HG03571 (cell line): ENCODE measurements at regions not wholly inside any gene's neighbourhood (a gene's known extent, or its start where the extent isn't known, plus 50 kb on each side); places are given as distances from the start of the nearest gene placed in this dataset.
"Not testable (repeated sequence)": the region's sequence is repeated elsewhere in the genome, so short reads cannot be mapped to it uniquely, and the experiment has no call there.

ENCODE experiments used
- ATAC-seq: cut with Tn5 transposase; IDR thresholded peaks from one replicate; pipeline ENCODE4 v1.9.1; 2021; ENCODE audit not compliant: unreplicated experiment

DNA sequence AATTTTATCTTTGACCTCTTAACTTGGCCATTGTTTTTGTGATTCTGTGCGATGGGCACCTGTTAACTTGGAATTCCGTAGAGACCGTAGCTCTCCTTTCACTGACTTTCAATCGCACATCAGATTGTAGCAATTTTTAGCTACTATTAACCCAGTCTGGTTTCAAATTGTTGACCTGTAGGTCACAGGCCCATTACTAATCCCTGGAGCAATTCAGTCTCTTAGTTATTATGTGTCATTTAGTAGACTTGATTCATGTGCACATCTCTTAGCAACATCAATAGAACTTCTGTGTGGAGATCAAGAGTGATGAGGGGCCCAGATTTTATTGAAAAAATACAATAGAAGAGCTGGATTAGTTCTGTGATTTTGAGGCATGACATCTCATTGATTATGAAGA lies 549.6 kb upstream of the SLC10A2 start:
- ATAC-seq: no peak

DNA sequence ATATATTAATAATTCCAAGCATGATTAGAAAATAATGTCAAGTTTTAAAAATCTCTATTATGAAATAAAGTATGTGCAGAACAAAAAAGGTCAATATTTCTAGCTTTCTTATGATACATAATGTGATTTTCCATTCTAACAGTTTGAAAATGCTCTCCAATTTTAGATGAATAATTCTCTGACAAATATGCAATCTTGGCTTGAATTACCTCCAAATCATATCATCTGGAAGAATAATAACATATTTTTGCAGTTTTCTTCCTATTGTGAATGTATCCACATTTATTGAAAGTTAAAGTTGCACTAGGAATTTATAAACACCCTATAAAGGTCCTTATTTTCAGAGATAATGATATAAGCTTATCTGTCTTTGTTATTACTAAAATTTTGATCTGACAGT lies 548.5 kb upstream of the SLC10A2 start:
- ATAC-seq: no peak

DNA sequence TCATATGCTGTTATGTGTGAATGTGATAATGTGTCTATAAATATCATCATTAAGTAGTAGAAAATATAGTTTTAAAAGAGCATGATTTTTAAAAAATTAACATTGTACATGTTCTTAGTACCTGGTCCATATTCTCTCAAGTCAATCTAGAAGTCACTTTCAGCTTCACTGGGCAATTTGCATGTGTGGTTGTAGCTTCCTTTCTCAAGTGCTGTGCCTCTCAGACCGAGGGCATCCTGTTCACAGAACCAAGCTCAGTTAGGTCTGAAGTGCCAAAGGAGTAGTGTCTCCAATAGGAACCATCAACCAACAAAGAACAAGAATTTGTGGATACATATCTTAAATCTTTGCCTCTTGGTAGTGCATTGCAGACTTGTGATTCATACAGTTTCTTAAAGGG lies 541.8 kb upstream of the SLC10A2 start:
- peak; percentile 89 for ATAC-seq

DNA sequence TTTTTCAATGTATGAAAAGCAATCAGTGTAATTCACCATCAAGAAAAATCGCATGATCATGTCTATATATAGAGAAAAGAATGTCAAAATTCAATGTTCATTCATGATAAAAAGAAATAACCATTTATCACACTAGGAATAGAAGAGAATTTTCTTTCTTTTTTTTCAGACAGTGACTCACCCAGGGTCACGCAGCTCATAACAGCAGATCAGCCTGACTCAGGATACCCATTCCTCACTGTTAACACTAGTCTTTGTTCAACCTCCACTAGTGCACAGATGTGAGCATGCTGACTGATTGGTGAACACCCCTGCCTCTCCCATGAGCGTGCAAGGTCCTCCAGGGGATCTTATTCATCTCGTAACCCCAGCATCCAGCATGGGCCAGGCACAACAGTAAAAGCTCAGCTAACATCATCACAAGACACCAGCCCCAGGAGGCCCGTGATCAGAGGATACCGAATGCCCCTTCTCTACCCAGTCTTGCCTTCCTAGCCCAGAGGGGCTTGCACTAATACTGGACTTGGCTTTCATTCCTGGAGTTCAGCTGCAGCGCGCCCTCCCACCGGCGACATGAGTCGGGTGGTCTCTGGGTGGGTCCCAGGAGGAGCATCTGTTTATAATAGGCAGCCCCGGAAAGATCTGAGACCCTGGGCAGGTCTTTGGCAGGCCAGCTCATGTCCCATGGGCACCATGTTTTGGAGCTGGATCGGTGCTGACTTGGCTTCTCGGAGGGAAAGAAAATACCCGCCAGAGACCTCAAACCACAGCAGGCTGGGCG lies 539.5 kb upstream of the SLC10A2 start:
- no peak for ATAC-seq

DNA sequence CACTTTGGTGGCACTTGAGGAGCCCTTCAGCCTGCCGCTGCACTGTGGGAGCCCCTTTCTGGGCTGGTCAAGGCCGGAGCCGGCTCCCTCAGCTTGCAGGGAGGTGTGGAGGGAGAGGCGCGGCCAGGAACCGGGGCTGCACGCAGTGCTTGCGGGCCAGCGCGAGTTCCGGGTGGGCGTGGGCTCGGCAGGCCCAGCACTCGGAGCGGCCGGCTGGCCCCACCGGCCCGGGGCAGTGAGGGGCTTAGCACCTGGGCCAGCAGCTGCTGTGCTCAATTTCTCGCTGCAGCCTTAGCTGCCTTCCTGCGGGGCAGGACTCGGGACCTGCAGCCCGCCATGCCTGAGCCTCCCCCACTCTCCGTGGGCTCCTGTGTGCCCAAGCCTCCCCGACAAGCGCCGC lies 533.7 kb upstream of the SLC10A2 start:
- not testable (repeated sequence) for ATAC-seq

DNA sequence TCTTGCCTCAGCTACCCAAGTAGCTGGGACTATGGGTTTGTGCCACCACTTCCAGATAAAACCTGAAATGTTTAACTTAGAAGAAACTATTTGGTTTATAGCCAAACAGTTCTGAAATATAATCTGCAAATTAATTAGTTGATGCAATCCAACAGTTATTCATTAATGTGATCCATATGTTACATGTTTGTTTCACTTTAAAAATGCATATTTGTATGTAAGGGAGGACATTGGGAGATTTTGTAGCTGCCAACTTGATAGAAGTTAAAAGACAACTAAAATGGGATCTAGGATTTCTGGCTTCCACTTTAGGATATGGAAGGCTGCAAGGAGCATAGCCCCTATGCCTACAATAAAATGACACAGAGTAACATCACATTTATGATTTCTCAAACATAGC lies 532.5 kb upstream of the SLC10A2 start:
- no peak for ATAC-seq

DNA sequence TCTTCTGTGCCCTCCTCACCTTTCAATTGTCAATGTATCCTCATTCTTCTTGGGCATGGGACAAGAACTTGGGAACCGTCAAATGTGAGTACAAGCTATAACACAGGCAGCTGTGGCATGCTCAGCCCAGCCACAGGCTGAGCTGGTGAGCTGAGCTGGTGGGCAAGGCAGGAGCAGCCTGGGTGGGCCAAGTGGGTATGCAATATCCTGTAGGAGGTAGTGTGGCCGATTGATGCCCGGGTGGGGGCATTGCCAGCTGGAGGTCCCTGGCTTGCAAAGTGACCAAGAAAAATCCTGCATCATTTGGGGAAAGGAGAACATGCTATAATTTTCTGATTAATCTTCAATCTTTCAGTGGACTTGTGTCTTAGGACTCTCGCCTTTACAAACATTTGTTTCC lies 507.2 kb upstream of the SLC10A2 start:
- no peak for ATAC-seq

DNA sequence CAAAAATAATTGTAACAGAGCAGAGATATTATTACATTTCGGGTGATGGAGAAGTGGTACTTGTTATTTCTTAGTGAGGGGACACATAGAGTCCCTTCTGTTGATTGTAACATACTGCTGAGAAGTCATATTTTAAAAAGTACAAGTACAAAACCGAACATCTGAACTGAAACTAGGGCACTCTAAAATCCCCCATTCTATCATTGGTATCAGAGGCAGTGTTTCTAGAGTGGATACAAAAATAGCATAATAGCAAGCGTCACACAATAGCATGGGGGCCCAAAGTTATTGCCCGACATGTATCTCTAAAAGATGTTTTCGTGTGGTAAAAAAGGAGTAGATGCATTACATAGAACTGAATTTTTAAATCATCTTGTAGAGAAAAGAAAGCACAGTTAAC lies 502.1 kb upstream of the SLC10A2 start:
- no peak for ATAC-seq

DNA sequence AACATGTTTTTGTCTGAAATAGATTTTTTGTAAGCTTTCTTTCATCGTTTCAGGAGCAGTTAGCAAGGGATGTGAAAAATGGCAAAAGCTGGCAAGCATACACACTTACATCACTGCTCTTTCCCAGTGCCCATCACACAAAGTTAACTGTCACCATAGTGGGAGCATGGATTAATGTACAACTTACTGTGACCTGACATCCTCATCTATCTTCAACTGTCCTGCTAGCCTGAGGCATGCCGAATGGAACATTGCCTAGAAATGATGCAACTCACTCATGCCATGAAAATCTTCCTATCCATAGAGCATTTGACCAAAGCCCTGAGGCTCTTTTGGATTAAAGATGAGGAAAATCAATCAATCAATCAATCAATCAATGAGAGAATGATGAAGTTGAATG lies 491.7 kb upstream of the SLC10A2 start:
- no peak for ATAC-seq

DNA sequence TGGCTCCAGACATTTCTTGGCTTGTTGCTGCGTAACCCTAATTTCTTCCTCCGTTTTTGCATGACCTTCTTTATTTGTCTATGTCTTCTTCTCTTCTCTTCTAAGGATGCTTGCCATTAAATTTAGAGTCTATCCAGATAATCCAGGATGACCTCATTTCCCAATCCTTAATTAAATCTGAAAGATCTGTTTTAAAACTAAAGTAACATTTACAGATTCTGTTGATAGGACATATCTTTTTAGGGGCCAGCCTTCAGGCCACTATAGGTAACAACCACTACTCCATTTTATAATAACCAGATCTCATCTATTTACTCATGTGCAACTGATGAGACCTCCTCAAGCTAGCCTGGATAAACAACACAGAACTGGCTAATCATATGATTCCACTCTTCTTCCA lies 490.5 kb upstream of the SLC10A2 start:
- no peak for ATAC-seq

DNA sequence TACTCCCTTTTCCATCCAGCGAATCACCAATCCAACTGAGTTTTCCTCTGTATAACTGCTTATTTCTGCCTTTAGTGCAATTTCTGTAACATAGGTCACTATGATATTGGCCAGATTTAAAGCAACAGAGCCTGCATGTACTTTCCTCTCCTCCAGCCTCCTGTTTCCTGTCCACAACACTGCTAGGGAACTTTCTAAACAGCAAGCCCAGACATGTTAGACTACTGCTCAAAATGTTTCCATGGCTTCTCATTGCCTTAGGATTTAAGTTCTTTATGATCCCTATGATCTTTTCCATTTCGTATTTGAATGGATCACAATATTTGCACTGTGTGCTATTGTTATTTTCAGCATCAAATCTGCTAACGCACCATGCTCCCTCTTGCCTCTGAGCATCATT lies 481.7 kb upstream of the SLC10A2 start:
- no peak for ATAC-seq

DNA sequence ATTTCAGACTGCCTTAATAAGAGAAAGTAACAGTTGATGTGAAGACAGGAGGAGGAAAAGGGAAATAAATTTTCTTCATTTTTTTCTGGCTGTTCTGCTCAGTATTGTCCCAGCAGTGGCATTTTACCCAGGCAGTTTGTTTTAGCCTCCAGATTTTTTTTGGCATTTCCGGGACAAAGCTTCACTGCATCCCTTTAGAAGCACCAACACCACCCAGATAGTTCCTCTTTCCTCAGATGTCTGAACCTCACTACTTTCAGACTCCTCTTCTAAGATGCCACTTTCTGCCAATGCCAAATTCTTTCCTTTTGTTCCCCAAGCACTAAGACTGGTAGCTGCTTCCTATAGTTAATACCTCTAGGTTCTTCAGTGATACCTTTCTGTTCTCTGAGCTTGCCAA lies 480.1 kb upstream of the SLC10A2 start:
- ATAC-seq: no peak

DNA sequence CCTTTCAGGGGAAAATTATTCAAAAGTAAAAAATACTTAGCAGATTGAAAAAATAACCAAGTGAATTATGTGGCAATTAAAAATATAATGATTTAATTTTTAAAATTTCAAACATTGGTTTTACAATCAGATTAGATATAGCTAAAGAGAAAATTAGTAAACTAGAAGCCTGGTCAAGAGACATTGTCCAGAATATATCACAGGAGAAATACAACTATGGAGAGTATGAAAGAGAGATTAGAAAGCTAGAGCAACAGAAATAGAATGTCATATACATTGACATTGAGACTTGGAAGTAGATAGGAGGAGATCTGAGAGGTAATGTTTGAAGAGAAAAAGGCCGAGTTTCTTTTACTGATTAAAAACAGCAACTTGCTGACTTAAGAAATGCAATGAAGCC lies 476.4 kb upstream of the SLC10A2 start:
- no peak for ATAC-seq

DNA sequence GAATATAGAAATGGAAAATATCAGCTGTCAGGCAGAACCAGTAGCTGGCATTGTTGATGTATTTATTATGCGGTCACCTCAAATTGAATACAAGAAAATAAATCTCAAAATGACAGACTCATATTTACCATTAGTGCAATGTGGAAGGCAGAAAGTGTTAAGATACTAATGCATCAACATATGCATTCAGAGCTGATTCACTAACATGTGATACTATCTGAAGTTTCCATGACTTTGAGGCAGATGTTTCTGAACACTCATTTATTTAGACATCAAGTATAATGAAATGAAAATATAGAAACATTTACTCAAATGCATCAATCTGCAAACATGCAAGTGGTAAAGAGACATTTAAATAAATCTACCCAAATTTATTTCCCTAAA lies 474.2 kb upstream of the SLC10A2 start:
- no peak for ATAC-seq

DNA sequence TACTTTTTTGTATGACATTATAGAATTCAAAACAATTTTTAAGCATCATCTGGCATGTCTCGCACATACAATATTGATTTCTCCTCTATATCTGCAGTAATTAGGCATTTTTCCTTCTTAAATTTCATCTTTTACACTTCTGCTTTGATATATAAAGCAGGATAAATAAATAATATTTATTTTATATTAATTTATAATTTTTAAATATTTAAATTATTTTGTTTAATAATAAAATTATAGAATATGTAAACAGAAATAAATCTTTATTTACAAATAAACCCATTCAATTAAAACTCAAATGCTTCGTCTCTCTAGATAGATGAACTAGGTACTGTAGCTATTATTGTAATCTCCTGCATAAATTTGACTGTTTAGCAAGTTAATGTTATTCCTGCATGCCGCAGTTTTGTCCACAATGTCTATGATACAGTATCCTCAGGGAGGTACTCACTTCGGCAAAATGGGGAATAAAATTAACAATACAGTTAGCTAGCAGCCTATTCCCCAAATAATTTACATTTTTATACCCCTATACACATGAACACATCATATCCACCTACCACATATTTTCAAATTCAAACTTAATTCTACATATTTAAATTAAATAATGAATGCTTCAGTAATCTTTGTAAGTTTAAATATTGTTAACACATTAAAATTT lies 473.6 kb upstream of the SLC10A2 start:
- ATAC-seq: no peak

DNA sequence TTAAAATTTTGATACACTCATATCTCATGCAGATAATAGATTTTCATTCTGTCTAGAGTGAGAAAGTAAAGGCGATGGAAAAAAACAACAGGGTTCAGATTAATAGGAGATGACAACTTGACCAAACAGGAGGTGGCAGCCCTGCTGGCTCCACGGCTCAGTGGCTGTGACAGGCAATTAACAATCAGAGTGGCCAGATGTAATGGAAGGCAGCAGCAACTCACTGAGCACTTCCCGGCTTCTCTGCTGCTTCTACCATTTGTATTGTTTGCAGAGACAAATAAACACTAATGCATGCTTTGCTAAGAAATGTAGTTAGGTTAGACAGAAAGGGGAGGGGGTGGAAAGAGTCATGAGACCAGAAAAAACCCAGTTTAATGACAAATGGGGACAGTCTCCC lies 473.0 kb upstream of the SLC10A2 start:
- ATAC-seq: no peak

DNA sequence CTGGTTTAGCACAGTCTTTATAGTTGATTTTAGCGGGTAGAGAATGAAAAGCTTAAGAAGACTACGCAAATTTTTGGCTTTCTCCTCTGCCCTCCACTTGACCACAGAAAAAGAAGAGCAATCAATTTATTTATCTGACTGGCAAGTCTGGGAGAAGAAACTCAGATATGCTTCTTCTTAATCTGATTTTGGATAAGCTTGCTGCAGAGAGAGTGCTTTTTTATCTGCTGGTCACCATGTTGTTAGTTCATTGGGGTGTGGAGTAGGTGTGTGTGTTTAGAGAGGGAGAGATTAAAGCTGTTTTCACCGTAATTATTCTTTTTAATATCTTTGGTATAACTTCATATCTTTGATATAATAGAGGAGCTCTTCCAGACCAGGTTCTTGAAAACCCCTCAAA lies 471.4 kb upstream of the SLC10A2 start:
- no peak for ATAC-seq

DNA sequence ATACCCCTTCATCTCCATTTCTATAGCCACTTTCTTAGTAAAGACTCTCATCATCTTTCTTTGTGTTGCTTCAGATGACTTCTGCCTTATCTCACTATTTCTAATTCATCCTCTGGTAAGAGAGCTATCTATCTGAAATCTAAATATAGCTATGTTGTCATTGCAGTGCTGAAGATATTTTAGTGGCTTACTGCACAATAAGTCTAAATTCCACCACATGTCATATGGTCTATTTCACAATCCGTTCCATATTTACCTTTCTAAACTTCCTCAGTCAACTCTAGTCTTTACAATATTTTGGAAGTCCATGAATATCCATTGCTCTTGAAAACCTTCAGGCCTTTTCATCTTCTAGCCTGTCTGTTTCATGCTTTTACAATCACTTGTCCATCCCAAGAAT lies 465.1 kb upstream of the SLC10A2 start:
- no peak for ATAC-seq

DNA sequence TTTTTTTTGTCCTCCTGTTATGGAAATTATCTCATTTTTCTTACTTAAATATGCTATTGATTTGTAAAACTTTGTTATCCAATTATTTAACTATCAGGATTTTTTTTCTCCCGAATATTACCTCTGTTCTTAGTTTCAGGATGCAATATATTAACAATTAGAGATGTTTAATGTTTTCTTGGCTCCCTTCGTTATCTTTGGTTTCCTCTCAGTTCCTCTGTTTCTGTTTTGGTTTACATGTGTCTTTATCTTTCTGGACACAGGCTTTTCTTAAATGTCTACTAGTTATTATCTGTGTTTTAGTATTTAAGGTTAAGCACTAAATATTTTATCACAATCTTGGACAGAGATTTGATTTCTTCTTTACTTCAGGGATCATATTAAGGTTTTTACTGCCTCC lies 462.2 kb upstream of the SLC10A2 start:
- ATAC-seq: no peak

DNA sequence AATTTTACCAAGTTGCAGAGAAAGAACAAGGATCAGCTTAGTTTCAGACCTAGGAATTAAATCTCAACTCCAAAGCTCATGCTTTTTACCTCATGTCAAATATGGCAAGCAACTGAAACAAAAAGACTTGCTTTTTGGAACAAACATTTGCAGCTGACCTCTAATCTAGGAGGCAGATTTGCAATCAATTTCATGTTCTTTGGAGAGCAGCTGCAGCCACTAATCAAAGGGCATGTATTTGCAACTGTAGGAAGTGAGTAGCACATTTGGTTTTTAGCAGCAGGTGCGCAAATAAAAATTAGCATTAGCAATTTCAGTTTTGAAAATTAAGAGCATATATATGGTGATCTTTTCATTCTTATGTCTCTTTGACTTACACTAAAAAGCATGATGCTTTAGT lies 459.3 kb upstream of the SLC10A2 start:
- no peak for ATAC-seq

DNA sequence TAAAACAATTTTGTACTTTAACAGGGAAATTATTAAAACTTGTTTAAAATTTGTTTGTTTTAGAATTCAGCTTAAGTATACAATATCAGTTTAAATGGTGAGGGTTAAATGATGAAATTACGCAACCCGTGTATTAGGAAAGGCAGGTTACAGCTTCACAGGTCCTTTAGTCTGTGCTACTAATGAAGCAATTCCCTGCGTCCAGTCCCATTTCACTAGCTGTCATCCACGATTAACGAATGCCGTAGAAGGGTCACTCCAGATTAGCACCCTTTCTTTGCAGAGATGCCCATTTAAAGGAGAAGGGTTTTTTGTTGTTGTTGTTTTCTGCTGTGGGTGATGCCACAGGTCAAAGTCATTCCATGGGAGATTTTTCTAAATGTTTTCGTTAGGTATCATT lies 457.6 kb upstream of the SLC10A2 start:
- ATAC-seq: no peak

DNA sequence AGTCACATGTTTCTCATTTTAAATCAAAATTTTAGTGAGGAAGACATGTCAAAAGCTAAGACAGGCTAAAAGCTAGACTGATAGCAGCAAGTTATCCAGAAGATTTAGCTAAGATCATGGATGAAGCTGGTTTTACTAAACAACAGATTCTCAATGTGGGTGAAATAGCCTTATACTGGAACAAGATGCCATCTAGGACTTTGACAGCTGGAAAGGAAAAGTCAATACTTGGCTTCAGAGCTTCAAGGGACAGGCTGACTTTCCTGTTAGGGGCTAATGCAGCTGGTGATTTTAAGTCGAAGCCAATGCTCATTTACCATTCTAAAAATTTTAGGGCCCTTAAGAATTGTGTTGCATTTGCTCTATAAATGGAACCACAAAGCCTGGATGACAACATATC lies 455.3 kb upstream of the SLC10A2 start:
- no peak for ATAC-seq

DNA sequence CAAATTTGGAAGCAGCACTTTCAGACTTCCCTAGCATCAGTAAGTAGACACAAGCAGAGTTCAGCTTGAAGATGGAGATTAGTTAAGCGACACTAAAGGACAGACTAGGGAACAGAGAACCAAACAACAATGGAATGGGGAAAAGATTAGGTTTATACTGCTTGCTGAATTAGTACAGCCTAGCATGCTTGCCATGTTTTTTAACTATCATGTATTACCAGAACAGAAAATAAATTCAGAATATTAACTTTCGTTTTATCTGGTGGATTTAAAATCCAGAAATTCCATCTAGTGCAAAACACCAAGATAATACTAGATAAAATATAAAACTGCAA lies 451.5 kb upstream of the SLC10A2 start:
- ATAC-seq: no peak
